ENCODE measurements at regions not wholly inside any gene's neighbourhood (a gene's known extent, or its start where the extent isn't known, plus 50 kb on each side); places are given as distances from the start of the nearest gene placed in this dataset.

DNA sequence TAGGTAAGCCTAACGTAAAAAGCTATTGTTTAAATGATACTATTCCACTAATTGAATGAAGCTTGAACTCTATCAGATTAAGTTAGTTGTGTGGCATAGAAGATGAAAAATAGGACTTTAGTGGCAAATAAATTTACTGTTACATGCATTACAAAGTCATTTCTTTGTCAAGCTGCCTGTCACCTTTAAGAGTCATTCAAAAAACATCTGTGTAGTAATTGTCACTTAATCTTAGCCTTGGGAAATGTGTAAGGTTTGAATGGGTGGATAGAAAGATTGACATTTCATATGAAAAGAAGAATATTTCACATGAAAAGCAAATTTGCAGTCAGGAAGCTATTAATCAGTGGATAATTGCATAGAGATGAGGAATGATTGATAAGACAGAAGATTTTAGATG lies 473.5 kb downstream of the DNAH5 start:
- Histone ChIP-seq H3K27me3 (ENCODE audit: control insufficient read depth, insufficient read depth, low read length) (no peaks in the 10 kb centered on the region), H3K36me3 (ENCODE audit: control insufficient read depth, low read depth, low read length) (no peaks in the 10 kb centered on the region)

GRCh38 chr5:13470263-13470662 lies 474.2 kb downstream of the DNAH5 start:
- Histone ChIP-seq H3K9ac (ENCODE audit: low read length) (no peak overlapping the region), H3K4me1 (ENCODE audit: control insufficient read depth, low read depth, low read length) (no peaks in the 10 kb centered on the region), H3K4me3 (ENCODE audit: low read length) (no peak overlapping the region), H3K36me3 (ENCODE audit: control insufficient read depth, low read depth, low read length) (no peaks in the 10 kb centered on the region), H3K27ac (ENCODE audit: low read length) (no peak overlapping the region), H3K9me3 (ENCODE audit: control insufficient read depth, low read depth, low read length) (no peaks in the 10 kb centered on the region), H3K27me3 (ENCODE audit: control insufficient read depth, insufficient read depth, low read length) (no peaks in the 10 kb centered on the region)

More for the DNA sequence above, 473.5 kb downstream of the DNAH5 start:
- no peak overlapping the region for H3K9ac ChIP-seq (ENCODE audit: low read length)
- no peaks in the 10 kb centered on the region for H3K9me3 ChIP-seq (ENCODE audit: control insufficient read depth, low read depth, low read length)
- H3K4me3 ChIP-seq (ENCODE audit: low read length) = no peak overlapping the region
- no peaks in the 10 kb centered on the region for H3K4me1 ChIP-seq (ENCODE audit: control insufficient read depth, low read depth, low read length)
- H3K27ac ChIP-seq (ENCODE audit: low read length) = no peak overlapping the region

DNA sequence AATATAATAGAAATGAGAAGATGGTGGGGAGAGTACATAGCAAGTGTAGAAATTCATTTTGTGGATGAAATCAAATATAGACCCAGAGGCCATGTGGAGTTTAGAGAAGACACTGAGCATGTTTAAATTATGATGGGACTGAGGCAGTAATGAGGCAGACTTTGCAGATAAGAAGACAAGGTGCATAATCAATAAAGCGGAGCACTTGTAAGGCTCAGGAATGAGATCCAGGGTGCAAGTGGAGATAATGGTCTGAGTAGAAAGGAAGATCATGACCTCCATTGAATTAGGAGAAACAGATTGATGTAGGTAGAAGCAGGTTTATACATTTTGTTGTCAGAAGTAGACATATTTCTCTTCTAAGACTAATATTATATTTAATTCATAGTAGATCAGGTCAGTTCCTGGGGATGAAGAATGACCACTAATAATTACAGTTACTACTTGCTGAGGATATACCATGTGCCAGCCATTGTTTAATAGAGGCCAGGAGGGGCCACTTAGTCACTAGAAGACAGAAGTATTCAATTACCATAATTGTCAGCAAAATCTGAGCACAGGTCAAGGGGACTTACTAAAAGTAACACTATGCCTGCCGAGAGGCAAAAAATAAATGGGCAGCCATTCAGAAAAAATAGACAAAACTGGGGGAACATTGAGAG lies 479.8 kb downstream of the DNAH5 start:
- no peak overlapping the region for H3K4me3 ChIP-seq (ENCODE audit: low read length)
- H3K27ac ChIP-seq (ENCODE audit: low read length) = no peak overlapping the region
- no peak overlapping the region for H3K9ac ChIP-seq (ENCODE audit: low read length)
- H3K36me3 ChIP-seq (ENCODE audit: control insufficient read depth, low read depth, low read length) = no peaks in the 10 kb centered on the region
- H3K9me3 ChIP-seq (ENCODE audit: control insufficient read depth, low read depth, low read length) = no peaks in the 10 kb centered on the region
- no peaks in the 10 kb centered on the region for H3K27me3 ChIP-seq (ENCODE audit: control insufficient read depth, insufficient read depth, low read length)
- no peaks in the 10 kb centered on the region for H3K4me1 ChIP-seq (ENCODE audit: control insufficient read depth, low read depth, low read length)

DNA sequence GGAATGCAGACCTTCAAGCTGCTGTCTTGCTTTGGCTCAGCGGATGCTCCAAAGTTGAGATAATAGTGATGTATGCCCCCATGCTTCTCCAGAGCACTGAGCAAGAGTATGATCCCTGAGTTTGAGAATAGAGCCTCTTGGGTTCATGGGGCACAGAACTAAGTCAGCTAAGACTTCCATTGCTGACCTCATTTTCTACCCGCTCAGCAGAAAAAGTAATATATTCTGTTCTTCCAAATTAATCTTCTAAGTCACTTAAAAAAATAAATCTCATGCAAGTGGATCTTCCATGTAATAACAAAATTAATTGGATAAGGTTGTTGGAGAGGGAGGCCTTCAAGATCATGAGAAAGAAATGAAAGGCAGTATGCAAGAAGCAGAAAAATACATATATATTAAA lies 483.9 kb downstream of the DNAH5 start:
- Histone ChIP-seq H3K9ac (ENCODE audit: low read length) (no peak overlapping the region), H3K36me3 (ENCODE audit: control insufficient read depth, low read depth, low read length) (no peaks in the 10 kb centered on the region), H3K27me3 (ENCODE audit: control insufficient read depth, insufficient read depth, low read length) (no peaks in the 10 kb centered on the region), H3K27ac (ENCODE audit: low read length) (no peak overlapping the region), H3K4me1 (ENCODE audit: control insufficient read depth, low read depth, low read length) (no peaks in the 10 kb centered on the region), H3K9me3 (ENCODE audit: control insufficient read depth, low read depth, low read length) (no peaks in the 10 kb centered on the region), H3K4me3 (ENCODE audit: low read length) (no peak overlapping the region)

GRCh38 chr5:13454050-13454449 lies 490.4 kb downstream of the DNAH5 start:
- H3K36me3 ChIP-seq (ENCODE audit: control insufficient read depth, low read depth, low read length) = no peaks in the 10 kb centered on the region

DNA sequence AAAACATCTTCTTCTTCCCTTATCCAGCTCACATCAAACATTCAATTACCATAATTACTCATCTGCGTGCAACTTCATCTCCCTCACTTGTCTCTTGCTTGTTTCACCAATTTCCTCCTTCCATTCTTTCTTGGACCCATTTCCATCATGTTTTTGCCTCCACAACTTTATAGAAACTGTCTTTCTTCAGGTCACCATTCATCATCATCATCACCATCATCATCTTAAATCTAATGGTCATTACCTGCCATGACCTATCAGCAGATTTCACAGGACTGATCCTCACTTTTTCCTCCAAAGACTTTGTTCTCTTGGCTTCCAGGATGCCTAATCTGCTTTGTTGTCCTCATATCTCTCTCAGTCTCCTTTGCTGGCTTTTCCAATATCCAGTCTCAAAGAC lies 495.6 kb downstream of the DNAH5 start:
- Histone ChIP-seq H3K36me3 (ENCODE audit: control insufficient read depth, low read depth, low read length) (no peaks in the 10 kb centered on the region), H3K4me3 (ENCODE audit: low read length) (no peak overlapping the region), H3K9me3 (ENCODE audit: control insufficient read depth, low read depth, low read length) (no peaks in the 10 kb centered on the region), H3K4me1 (ENCODE audit: control insufficient read depth, low read depth, low read length) (no peaks in the 10 kb centered on the region), H3K9ac (ENCODE audit: low read length) (no peak overlapping the region), H3K27ac (ENCODE audit: low read length) (no peak overlapping the region), H3K27me3 (ENCODE audit: control insufficient read depth, insufficient read depth, low read length) (no peaks in the 10 kb centered on the region)

More at GRCh38 chr5:13454050-13454449, 490.4 kb downstream of the DNAH5 start:
- H3K4me3 ChIP-seq (ENCODE audit: low read length) = no peak overlapping the region
- H3K27me3 ChIP-seq (ENCODE audit: control insufficient read depth, insufficient read depth, low read length) = no peaks in the 10 kb centered on the region
- H3K9ac ChIP-seq (ENCODE audit: low read length) = no peak overlapping the region
- H3K4me1 ChIP-seq (ENCODE audit: control insufficient read depth, low read depth, low read length) = no peaks in the 10 kb centered on the region
- H3K9me3 ChIP-seq (ENCODE audit: control insufficient read depth, low read depth, low read length) = no peaks in the 10 kb centered on the region
- H3K27ac ChIP-seq (ENCODE audit: low read length) = no peak overlapping the region

DNA sequence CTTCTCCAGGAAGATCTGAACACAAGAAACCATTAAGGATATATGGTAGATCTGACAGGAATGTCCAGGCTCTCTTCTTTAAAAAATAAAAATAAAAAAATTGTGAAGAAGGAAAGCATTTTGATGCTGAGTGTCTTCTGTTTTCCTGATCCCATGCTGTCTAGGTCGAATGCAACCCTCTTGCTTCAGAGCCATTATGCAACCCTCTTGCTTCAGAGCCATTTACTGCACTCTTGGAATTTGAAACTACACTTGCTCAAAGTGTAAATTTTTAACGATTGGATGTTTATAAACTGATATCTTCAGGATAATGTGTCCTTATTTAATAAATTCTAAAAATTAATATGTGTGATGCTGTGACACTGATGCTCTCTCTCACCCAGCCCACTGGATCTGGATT lies 505.1 kb downstream of the DNAH5 start:
- Histone ChIP-seq H3K4me1 (ENCODE audit: control insufficient read depth, low read depth, low read length) (no peaks in the 10 kb centered on the region), H3K27ac (ENCODE audit: low read length) (no peak overlapping the region), H3K9ac (ENCODE audit: low read length) (no peak overlapping the region), H3K36me3 (ENCODE audit: control insufficient read depth, low read depth, low read length) (no peaks in the 10 kb centered on the region), H3K9me3 (ENCODE audit: control insufficient read depth, low read depth, low read length) (no peaks in the 10 kb centered on the region), H3K4me3 (ENCODE audit: low read length) (no peak overlapping the region), H3K27me3 (ENCODE audit: control insufficient read depth, insufficient read depth, low read length) (no peaks in the 10 kb centered on the region)

- no peak overlapping the region for H3K4me3 ChIP-seq (ENCODE audit: low read length)
- H3K9ac ChIP-seq (ENCODE audit: low read length) = no peak overlapping the region
- H3K36me3 ChIP-seq (ENCODE audit: control insufficient read depth, low read depth, low read length) = no peaks in the 10 kb centered on the region
- no peak overlapping the region for H3K27ac ChIP-seq (ENCODE audit: low read length)
- no peaks in the 10 kb centered on the region for H3K27me3 ChIP-seq (ENCODE audit: control insufficient read depth, insufficient read depth, low read length)
- H3K4me1 ChIP-seq (ENCODE audit: control insufficient read depth, low read depth, low read length) = no peaks in the 10 kb centered on the region
- no peaks in the 10 kb centered on the region for H3K9me3 ChIP-seq (ENCODE audit: control insufficient read depth, low read depth, low read length)
Measured at GRCh38 chr5:13427827-13428557, 516.5 kb downstream of the DNAH5 start.

DNA sequence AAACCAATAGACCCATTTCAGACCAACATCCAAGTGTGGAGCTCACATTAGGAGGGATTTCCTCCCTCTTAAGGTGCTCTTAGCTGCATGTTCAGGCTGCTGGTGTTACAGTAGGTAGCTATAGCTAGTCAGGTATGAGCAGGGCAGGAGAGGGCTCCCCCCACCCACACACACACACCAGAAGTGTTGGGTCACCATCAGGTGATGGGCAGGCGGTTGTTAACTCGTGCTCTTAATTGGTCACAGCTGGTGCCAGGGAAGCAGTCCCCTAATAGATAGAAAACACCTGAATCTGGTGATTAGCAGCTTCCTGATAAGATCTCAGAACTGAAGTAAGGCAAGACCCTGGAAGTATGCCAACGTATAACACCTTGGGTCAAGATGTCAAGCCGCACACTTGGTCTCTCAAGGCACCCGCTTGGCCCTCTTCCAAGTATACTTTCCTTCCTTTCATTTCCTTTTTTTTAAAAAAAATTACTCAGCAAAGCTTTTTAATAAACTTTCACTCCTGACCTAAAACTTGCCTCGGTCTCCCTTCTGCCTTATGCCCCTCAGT lies 532.4 kb downstream of the DNAH5 start:
- Histone ChIP-seq H3K9me3 (ENCODE audit: control insufficient read depth, low read depth, low read length) (no peaks in the 10 kb centered on the region), H3K36me3 (ENCODE audit: control insufficient read depth, low read depth, low read length) (no peaks in the 10 kb centered on the region), H3K4me3 (ENCODE audit: low read length) (no peak overlapping the region), H3K27ac (ENCODE audit: low read length) (no peak overlapping the region), H3K9ac (ENCODE audit: low read length) (no peak overlapping the region), H3K27me3 (ENCODE audit: control insufficient read depth, insufficient read depth, low read length) (no peaks in the 10 kb centered on the region), H3K4me1 (ENCODE audit: control insufficient read depth, low read depth, low read length) (no peaks in the 10 kb centered on the region)

GRCh38 chr5:13408616-13409015 lies 535.9 kb downstream of the DNAH5 start:
- Histone ChIP-seq H3K27me3 (ENCODE audit: control insufficient read depth, insufficient read depth, low read length) (no peaks in the 10 kb centered on the region), H3K36me3 (ENCODE audit: control insufficient read depth, low read depth, low read length) (no peaks in the 10 kb centered on the region), H3K4me3 (ENCODE audit: low read length) (no peak overlapping the region), H3K9me3 (ENCODE audit: control insufficient read depth, low read depth, low read length) (no peaks in the 10 kb centered on the region), H3K4me1 (ENCODE audit: control insufficient read depth, low read depth, low read length) (no peaks in the 10 kb centered on the region), H3K9ac (ENCODE audit: low read length) (no peak overlapping the region), H3K27ac (ENCODE audit: low read length) (no peak overlapping the region)

DNA sequence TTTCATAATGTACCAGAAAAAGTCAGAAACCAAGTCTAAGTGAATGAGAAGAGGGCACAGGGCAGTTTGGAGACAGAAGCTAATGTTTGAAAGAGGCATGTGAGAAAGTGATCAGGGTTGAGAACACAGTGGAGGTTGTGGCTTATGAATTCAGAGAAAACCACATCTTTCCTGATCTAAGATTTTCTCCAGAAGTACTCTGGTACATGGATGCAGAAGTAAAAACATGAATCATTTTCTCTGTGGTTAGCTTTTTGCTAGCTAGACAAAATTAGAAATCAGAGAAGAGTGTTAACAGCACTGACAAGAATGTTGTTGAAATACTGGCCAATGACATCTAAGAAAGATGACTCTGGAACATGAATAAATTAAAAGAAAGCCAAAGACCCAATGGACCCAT lies 541.1 kb downstream of the DNAH5 start:
- H3K4me1 ChIP-seq (ENCODE audit: control insufficient read depth, low read depth, low read length) = no peaks in the 10 kb centered on the region
- no peaks in the 10 kb centered on the region for H3K9me3 ChIP-seq (ENCODE audit: control insufficient read depth, low read depth, low read length)
- H3K27ac ChIP-seq (ENCODE audit: low read length) = no peak overlapping the region
- H3K9ac ChIP-seq (ENCODE audit: low read length) = no peak overlapping the region
- H3K4me3 ChIP-seq (ENCODE audit: low read length) = no peak overlapping the region
- no peaks in the 10 kb centered on the region for H3K27me3 ChIP-seq (ENCODE audit: control insufficient read depth, insufficient read depth, low read length)
- H3K36me3 ChIP-seq (ENCODE audit: control insufficient read depth, low read depth, low read length) = no peaks in the 10 kb centered on the region

GRCh38 chr5:13385066-13385465 lies 559.4 kb downstream of the DNAH5 start:
- Histone ChIP-seq H3K4me1 (ENCODE audit: control insufficient read depth, low read depth, low read length) (no peaks in the 10 kb centered on the region), H3K9ac (ENCODE audit: low read length) (no peak overlapping the region), H3K27ac (ENCODE audit: low read length) (no peak overlapping the region)

More at GRCh38 chr5:13385066-13385465, 559.4 kb downstream of the DNAH5 start:
- H3K36me3 ChIP-seq (ENCODE audit: control insufficient read depth, low read depth, low read length) = no peaks in the 10 kb centered on the region
- H3K9me3 ChIP-seq (ENCODE audit: control insufficient read depth, low read depth, low read length) = peaks cover 2% of the 10 kb centered on the region
- H3K27me3 ChIP-seq (ENCODE audit: control insufficient read depth, insufficient read depth, low read length) = no peaks in the 10 kb centered on the region
- no peak overlapping the region for H3K4me3 ChIP-seq (ENCODE audit: low read length)

Data from iPS-18a (cell line).